Endothelial cell of umbilical vein (primary cell): ENCODE measurements at regions not wholly inside any gene's neighbourhood (a gene's known extent, or its start where the extent isn't known, plus 50 kb on each side); places are given as distances from the start of the nearest gene placed in this dataset.

Source experiments
- BruUV-seq: library from RNA; stranded (reverse); fragments of 400-500 nt; replicated peaks from 2 replicates; lab custom pipeline; 2021; lab: Mats Ljungman, UMichigan
- CTCF ChIA-PET: fragments of 300-600, 350-600 bp; sonication (Branson Sonifier 250); formaldehyde crosslinking; loops from one replicate; lab custom pipeline; 2021; ENCODE audit warnings: antibody characterized with exemption, inconsistent platforms; lab: Charles Lee
- POLR2A ChIA-PET: fragments of 300-600, 350-600 bp; sonication (Branson Sonifier 250); formaldehyde crosslinking; loops from one replicate; lab custom pipeline; 2021; ENCODE audit warnings: antibody characterized with exemption, inconsistent platforms; lab: Charles Lee
- DNase-seq: peaks from one replicate; pipeline ENCODE4 v3.0.0-alpha.2; 2011; ENCODE audit warnings: low read depth, low spot score
- FAIRE-seq: peaks from 2 replicates; lab custom pipeline; 2011; peaks lifted over from hg19 to GRCh38; lab: Jason Lieb, UNC
- H2AFZ ChIP-seq: 2 replicates; pipeline ENCODE4 v1.6.0; 2012; ENCODE audit warnings: low read depth, low read length, control low read depth, inconsistent platforms
- H3K27ac ChIP-seq: 2 replicates; pipeline ENCODE4 v1.5.1; 2011; ENCODE audit warnings: low read depth, mild to moderate bottlenecking, control low read depth, low read length, moderate library complexity; ENCODE audit not compliant: insufficient read depth
- H3K27me3 ChIP-seq, 2 experiments: 2 replicates each; pipeline versions ENCODE4 v1.6.0 to v1.6.1; 2011; ENCODE audit warnings: low read length in 2 of 2, mixed read lengths in 1 of 2; ENCODE audit not compliant: control insufficient read depth in 2 of 2, insufficient read depth in 2 of 2
- H3K36me3 ChIP-seq, 2 experiments: 2 replicates in 1 of 2; 3 replicates in 1 of 2; pipeline ENCODE4 v1.5.1; 2011; ENCODE audit warnings: low read length in 2 of 2, mild to moderate bottlenecking in 1 of 2, moderate library complexity in 1 of 2; ENCODE audit not compliant: control insufficient read depth in 2 of 2, insufficient read depth in 2 of 2; ENCODE audit errors: extremely low read depth in 1 of 2
- H3K4me1 ChIP-seq: 3 replicates; pipeline ENCODE4 v1.5.1; 2011; ENCODE audit warnings: mild to moderate bottlenecking, low read length; ENCODE audit not compliant: control insufficient read depth, insufficient read depth; ENCODE audit errors: extremely low read depth
- H3K4me2 ChIP-seq: 2 replicates; pipeline ENCODE4 v1.6.1; 2011; ENCODE audit warnings: low read length, control low read depth, mixed read lengths; ENCODE audit not compliant: insufficient read depth
- H3K4me3 ChIP-seq, 3 experiments: fragments of 200-600 bp in 1 of 3; sonication (generic), shearing (Covaris generic) in 1 of 3; replicated peaks in 1 of 3; 2 replicates each; pipeline ENCODE4 v1.5.1; 2011 to 2016; ENCODE audit warnings: control low read depth in 3 of 3, low read length in 3 of 3, mild to moderate bottlenecking in 2 of 3, inconsistent platforms in 1 of 3, low read depth in 1 of 3, moderate library complexity in 1 of 3; ENCODE audit not compliant: insufficient read depth in 1 of 3
- H3K79me2 ChIP-seq: 2 replicates; pipeline ENCODE4 v1.6.0; 2012; ENCODE audit warnings: low read length, inconsistent platforms; ENCODE audit not compliant: control insufficient read depth, insufficient read depth
- H3K9ac ChIP-seq: replicated peaks from 2 replicates; pipeline ENCODE3; 2011; ENCODE audit warnings: low read length, control low read depth; ENCODE audit not compliant: insufficient read depth; ENCODE audit errors: extremely low read depth
- H3K9me1 ChIP-seq: replicated peaks from 3 replicates; pipeline ENCODE4 v1.6.0; 2011; ENCODE audit warnings: mild to moderate bottlenecking, low read length; ENCODE audit not compliant: control insufficient read depth, insufficient read depth; ENCODE audit errors: extremely low read depth
- H3K9me3 ChIP-seq: replicated peaks from 2 replicates; pipeline ENCODE4 v1.5.1; 2012; ENCODE audit warnings: low read length, inconsistent platforms; ENCODE audit not compliant: control insufficient read depth, insufficient read depth
- H4K20me1 ChIP-seq: replicated peaks from 2 replicates; pipeline ENCODE3; 2011; ENCODE audit warnings: mild to moderate bottlenecking, low read length; ENCODE audit not compliant: control insufficient read depth, insufficient read depth; ENCODE audit errors: extremely low read depth
- EZH2 ChIP-seq: IDR thresholded peaks from 2 replicates; pipeline ENCODE4 v1.6.1; 2012; ENCODE audit warnings: borderline replicate concordance, low read depth, mild to moderate bottlenecking, moderate library complexity, low read length, inconsistent platforms; ENCODE audit not compliant: severe bottlenecking
- FOS ChIP-seq: IDR thresholded peaks from 2 replicates; pipeline ENCODE4 v1.6.1; 2011; ENCODE audit warnings: mild to moderate bottlenecking, low read length, moderate library complexity, borderline replicate concordance; ENCODE audit not compliant: insufficient read depth
- GATA2 ChIP-seq: IDR thresholded peaks from 2 replicates; pipeline ENCODE4 v1.7.0; 2011; ENCODE audit warnings: low read depth, mild to moderate bottlenecking, moderate library complexity, mixed read lengths, low read length; ENCODE audit not compliant: insufficient read length, insufficient read depth
- JUN ChIP-seq: IDR thresholded peaks from 2 replicates; pipeline ENCODE4 v1.6.1; 2011; ENCODE audit warnings: borderline replicate concordance, low read depth; ENCODE audit not compliant: insufficient read length, insufficient read depth
- MYC ChIP-seq: IDR thresholded peaks from one replicate; pipeline ENCODE4 v1.6.1; 2011; ENCODE audit warnings: mild to moderate bottlenecking, low read depth, low read length
- POLR2A ChIP-seq: IDR thresholded peaks from 2 replicates; pipeline ENCODE4 v1.6.1; 2012; ENCODE audit warnings: low read depth, mild to moderate bottlenecking, control low read depth, low read length
- POLR2AphosphoS5 ChIP-seq: IDR thresholded peaks from 2 replicates; pipeline ENCODE4 v1.6.1; 2012; ENCODE audit warnings: low read depth, mild to moderate bottlenecking, control low read depth, low read length, moderate library complexity; ENCODE audit not compliant: insufficient read depth
- dilution Hi-C: fragments of 300-500 bp; cut with MboI; formaldehyde crosslinking; loops from one replicate; pipeline ENCODE4 v1.15.0; 2019; ENCODE audit warnings: low sequenced_read_pairs; ENCODE audit not compliant: extremely low pct_ligation_motif_present
- intact Hi-C: fragments of 100-400 bp; cut with micrococcal nuclease; formaldehyde crosslinking; loops from one replicate; pipeline ENCODE4 v1.10.0; 2022
- TF ChIP-seq, protein P1 (sequence below), 2 donors: IDR thresholded peaks; 1 replicate in 1 of 2; 2 replicates in 1 of 2; pipeline ENCODE4 v1.5.1; 2011; ENCODE audit warnings: low read length in 2 of 2, mild to moderate bottlenecking in 2 of 2, moderate library complexity in 2 of 2, control low read depth in 1 of 2, inconsistent platforms in 1 of 2, low read depth in 1 of 2; ENCODE audit not compliant: insufficient read depth in 1 of 2; ENCODE audit errors: extremely low read depth in 1 of 2

DNA sequence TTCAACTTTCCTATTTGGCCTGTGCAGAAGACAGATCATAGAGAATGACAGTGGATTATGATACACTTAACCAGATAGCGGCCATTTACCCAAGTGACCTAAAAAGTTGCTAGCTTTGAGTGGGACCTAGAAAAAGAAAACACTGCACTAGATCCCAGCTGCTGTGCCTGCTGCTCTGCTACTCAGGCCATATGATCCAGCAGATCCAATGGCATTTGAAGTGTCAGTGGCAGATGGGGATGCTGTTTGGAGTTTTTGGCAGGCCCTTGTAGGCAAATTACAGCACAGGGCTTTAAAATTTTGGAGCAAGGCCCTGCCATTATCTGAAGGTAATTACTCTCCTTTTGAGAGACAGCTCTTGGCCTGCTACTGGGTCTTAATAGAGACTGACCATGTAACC lies 74.0 kb upstream of the KCNE2 start:
- Histone ChIP-seq H3K4me2 (no peak overlapping the region), H3K4me3 (no peak overlapping the region), H3K9me3 (no peaks in the 10 kb centered on the region), H3K9ac (no peak overlapping the region), H3K27ac (no peak overlapping the region), H4K20me1 (no peaks in the 10 kb centered on the region), H3K36me3 (no peaks in the 10 kb centered on the region), H3K27me3 (peaks cover 5 to 7% of the 10 kb centered on the region in 2 experiments), H3K4me1 (no peaks in the 10 kb centered on the region), H2AFZ (no peak overlapping the region), H3K9me1 (no peaks in the 10 kb centered on the region), H3K79me2 (no peaks in the 10 kb centered on the region)
- TF ChIP-seq, protein P1, sequence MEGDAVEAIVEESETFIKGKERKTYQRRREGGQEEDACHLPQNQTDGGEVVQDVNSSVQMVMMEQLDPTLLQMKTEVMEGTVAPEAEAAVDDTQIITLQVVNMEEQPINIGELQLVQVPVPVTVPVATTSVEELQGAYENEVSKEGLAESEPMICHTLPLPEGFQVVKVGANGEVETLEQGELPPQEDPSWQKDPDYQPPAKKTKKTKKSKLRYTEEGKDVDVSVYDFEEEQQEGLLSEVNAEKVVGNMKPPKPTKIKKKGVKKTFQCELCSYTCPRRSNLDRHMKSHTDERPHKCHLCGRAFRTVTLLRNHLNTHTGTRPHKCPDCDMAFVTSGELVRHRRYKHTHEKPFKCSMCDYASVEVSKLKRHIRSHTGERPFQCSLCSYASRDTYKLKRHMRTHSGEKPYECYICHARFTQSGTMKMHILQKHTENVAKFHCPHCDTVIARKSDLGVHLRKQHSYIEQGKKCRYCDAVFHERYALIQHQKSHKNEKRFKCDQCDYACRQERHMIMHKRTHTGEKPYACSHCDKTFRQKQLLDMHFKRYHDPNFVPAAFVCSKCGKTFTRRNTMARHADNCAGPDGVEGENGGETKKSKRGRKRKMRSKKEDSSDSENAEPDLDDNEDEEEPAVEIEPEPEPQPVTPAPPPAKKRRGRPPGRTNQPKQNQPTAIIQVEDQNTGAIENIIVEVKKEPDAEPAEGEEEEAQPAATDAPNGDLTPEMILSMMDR (IDR thresholded peaks at IDR 0.05; ENCODE audit: extremely low read depth in 1 of 2, insufficient read depth in 1 of 2, low read depth in 1 of 2, low read length in 2 of 2) = no peak
- TF ChIP-seq FOS (no peak), JUN (no peak), POLR2AphosphoS5 (no peak), MYC (no peak), GATA2 (no peak), POLR2A (no peak), EZH2 (no peak)
- CTCF ChIA-PET = no interaction called here
- no peak for DNase-seq
- dilution Hi-C loops (no loop called here), intact Hi-C loops (no loop called here)
- POLR2A ChIA-PET = no interaction called here
- FAIRE-seq = no peak
- BruUV-seq = no TSS peak
